GM19035 (cell line): ENCODE measurements at regions not wholly inside any gene's neighbourhood (a gene's known extent, or its start where the extent isn't known, plus 50 kb on each side); places are given as distances from the start of the nearest gene placed in this dataset.
"Not testable (repeated sequence)": the region's sequence is repeated elsewhere in the genome, so short reads cannot be mapped to it uniquely, and the experiment has no call there.

Experiments
- ATAC-seq: cut with Tn5 transposase; IDR thresholded peaks from one replicate; pipeline ENCODE4 v1.9.1; 2021; ENCODE audit not compliant: unreplicated experiment

- no peak for ATAC-seq
Observed at GRCh38 chr20:22815603-22816315, 219.4 kb upstream of the SSTR4 start.

- no peak for ATAC-seq
Observed at GRCh38 chr20:22818636-22819035, 216.5 kb upstream of the SSTR4 start.

- no peak for ATAC-seq
Observed at GRCh38 chr20:22819112-22819511, 216.0 kb upstream of the SSTR4 start.

GRCh38 chr20:22819784-22820183 lies 215.3 kb upstream of the SSTR4 start:
- ATAC-seq, result no peak

- no peak for ATAC-seq
Observed at GRCh38 chr20:22821081-22821727, 213.9 kb upstream of the SSTR4 start.

- no peak for ATAC-seq
Observed at GRCh38 chr20:22821796-22822195, 213.3 kb upstream of the SSTR4 start.

GRCh38 chr20:22823119-22823518 lies 212.0 kb upstream of the SSTR4 start:
- ATAC-seq, result no peak

- ATAC-seq, result no peak
Observed at GRCh38 chr20:22824077-22824476, 211.0 kb upstream of the SSTR4 start.

GRCh38 chr20:22825076-22825475 lies 210.0 kb upstream of the SSTR4 start:
- no peak for ATAC-seq

- ATAC-seq, result no peak
Observed at GRCh38 chr20:22825546-22825945, 209.6 kb upstream of the SSTR4 start.

- ATAC-seq, result no peak
Observed at GRCh38 chr20:22826306-22827230, 208.5 kb upstream of the SSTR4 start.

- ATAC-seq, result no peak
Observed at GRCh38 chr20:22827916-22828315, 207.2 kb upstream of the SSTR4 start.

GRCh38 chr20:22829356-22829755 lies 205.8 kb upstream of the SSTR4 start:
- ATAC-seq, result no peak

GRCh38 chr20:22830138-22830537 lies 205.0 kb upstream of the SSTR4 start:
- ATAC-seq, result no peak

GRCh38 chr20:22830715-22831114 lies 204.4 kb upstream of the SSTR4 start:
- ATAC-seq, result not testable (repeated sequence)

GRCh38 chr20:22833851-22834250 lies 201.3 kb upstream of the SSTR4 start:
- no peak for ATAC-seq

GRCh38 chr20:22834651-22835256 lies 200.4 kb upstream of the SSTR4 start:
- ATAC-seq, result no peak

- ATAC-seq, result no peak
Observed at GRCh38 chr20:22836211-22836610, 198.9 kb upstream of the SSTR4 start.

- no peak for ATAC-seq
Observed at GRCh38 chr20:22836877-22837276, 198.2 kb upstream of the SSTR4 start.

GRCh38 chr20:22838001-22838400 lies 197.1 kb upstream of the SSTR4 start:
- ATAC-seq, result no peak

- ATAC-seq, result no peak
Observed at GRCh38 chr20:22841846-22842245, 193.3 kb upstream of the SSTR4 start.
